Stimulated activated naive CD8-positive, alpha-beta T cell treated with anti-CD3 and anti-CD28 coated beads, Interleukin-15, Interleukin-2, amounts not matched to agents 100 ng/mL and 50 ng/mL, for 24 hours (primary cell): ENCODE measurements at regions not wholly inside any gene's neighbourhood (a gene's known extent, or its start where the extent isn't known, plus 50 kb on each side); places are given as distances from the start of the nearest gene placed in this dataset.
"Not testable (repeated sequence)": the region's sequence is repeated elsewhere in the genome, so short reads cannot be mapped to it uniquely, and the experiment has no call there.

Experiments
- H3K27ac Mint-ChIP-seq: one replicate; pipeline ENCODE4 v1.8.0; 2021; ENCODE audit warnings: mild to moderate bottlenecking, mixed read lengths
- H3K27me3 Mint-ChIP-seq: one replicate; pipeline ENCODE4 v1.8.0; 2021; ENCODE audit warnings: mixed read lengths
- H3K36me3 Mint-ChIP-seq: one replicate; pipeline ENCODE4 v1.8.0; 2021; ENCODE audit warnings: low read depth, mixed read lengths
- H3K4me1 Mint-ChIP-seq: one replicate; pipeline ENCODE4 v1.8.0; 2021; ENCODE audit warnings: low read depth, mixed read lengths
- H3K4me3 Mint-ChIP-seq: one replicate; pipeline ENCODE4 v1.8.0; 2021; ENCODE audit warnings: mild to moderate bottlenecking, mixed read lengths
- H3K9me3 Mint-ChIP-seq: one replicate; pipeline ENCODE4 v1.8.0; 2021; ENCODE audit warnings: mixed read lengths

GRCh38 chr2:91508816-91509215 lies 2817.3 kb downstream of the RPIA start:
- not testable (repeated sequence) for H3K4me3 Mint-ChIP-seq, H3K27me3 Mint-ChIP-seq, H3K4me1 Mint-ChIP-seq, H3K9me3 Mint-ChIP-seq, H3K27ac Mint-ChIP-seq, H3K36me3 Mint-ChIP-seq

DNA sequence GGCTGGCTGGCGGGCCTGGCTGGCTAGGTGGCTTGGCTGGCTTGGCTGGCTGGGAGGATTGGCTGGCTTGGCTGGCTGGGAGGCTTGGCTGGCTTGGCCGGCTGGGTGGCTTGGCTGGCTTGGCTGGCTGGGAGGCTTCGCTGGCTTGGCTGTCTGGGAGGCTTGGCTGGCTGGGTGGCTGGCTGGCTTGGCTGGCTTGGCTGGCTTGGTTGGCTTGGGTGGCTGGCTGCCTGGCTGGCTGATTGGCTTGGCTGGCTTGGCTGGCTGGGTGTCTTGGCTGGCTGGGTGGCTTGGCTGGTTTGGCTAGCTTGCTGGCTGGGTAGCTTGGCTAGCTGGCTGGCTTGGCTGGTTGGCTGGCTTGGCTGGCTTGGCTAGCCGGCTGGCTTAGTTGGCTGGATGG lies 2817.8 kb downstream of the RPIA start:
- H3K27ac Mint-ChIP-seq, H3K36me3 Mint-ChIP-seq, H3K9me3 Mint-ChIP-seq, H3K4me3 Mint-ChIP-seq, H3K4me1 Mint-ChIP-seq, H3K27me3 Mint-ChIP-seq: not testable (repeated sequence)

- H3K36me3 Mint-ChIP-seq, H3K4me3 Mint-ChIP-seq, H3K4me1 Mint-ChIP-seq, H3K27ac Mint-ChIP-seq, H3K9me3 Mint-ChIP-seq, H3K27me3 Mint-ChIP-seq: not testable (repeated sequence)
These were observed 2819.7 kb downstream of the RPIA start for GRCh38 chr2:91511166-91511565.

GRCh38 chr2:91515966-91516365 lies 2824.5 kb downstream of the RPIA start:
- H3K36me3 Mint-ChIP-seq, H3K4me3 Mint-ChIP-seq, H3K27ac Mint-ChIP-seq, H3K4me1 Mint-ChIP-seq, H3K27me3 Mint-ChIP-seq, H3K9me3 Mint-ChIP-seq: not testable (repeated sequence)

DNA sequence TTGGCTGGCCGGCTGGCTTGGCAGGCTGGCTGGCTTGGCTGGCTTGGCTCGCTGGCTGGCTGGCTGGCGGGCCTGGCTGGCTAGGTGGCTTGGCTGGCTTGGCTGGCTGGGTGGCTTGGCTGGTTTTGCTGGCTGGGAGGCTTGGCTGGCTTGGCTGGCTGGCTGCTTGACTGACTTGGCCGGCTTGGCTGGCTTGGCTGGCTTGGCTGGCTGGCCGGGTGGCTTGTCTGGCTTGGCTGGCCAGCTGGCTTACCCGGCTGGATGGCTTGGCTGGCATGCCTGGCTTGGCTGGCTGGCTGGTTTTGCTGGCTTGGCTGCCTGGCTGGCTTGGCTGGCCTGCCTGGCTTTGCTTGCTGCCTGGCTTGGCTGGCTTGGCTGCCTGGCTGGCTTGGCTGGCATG lies 2825.2 kb downstream of the RPIA start:
- not testable (repeated sequence) for H3K4me3 Mint-ChIP-seq, H3K4me1 Mint-ChIP-seq, H3K9me3 Mint-ChIP-seq, H3K27me3 Mint-ChIP-seq, H3K36me3 Mint-ChIP-seq, H3K27ac Mint-ChIP-seq

- H3K9me3 Mint-ChIP-seq, H3K36me3 Mint-ChIP-seq, H3K27me3 Mint-ChIP-seq, H3K27ac Mint-ChIP-seq, H3K4me3 Mint-ChIP-seq, H3K4me1 Mint-ChIP-seq: not testable (repeated sequence)
These were observed 2826.4 kb downstream of the RPIA start for GRCh38 chr2:91517846-91518245.

DNA sequence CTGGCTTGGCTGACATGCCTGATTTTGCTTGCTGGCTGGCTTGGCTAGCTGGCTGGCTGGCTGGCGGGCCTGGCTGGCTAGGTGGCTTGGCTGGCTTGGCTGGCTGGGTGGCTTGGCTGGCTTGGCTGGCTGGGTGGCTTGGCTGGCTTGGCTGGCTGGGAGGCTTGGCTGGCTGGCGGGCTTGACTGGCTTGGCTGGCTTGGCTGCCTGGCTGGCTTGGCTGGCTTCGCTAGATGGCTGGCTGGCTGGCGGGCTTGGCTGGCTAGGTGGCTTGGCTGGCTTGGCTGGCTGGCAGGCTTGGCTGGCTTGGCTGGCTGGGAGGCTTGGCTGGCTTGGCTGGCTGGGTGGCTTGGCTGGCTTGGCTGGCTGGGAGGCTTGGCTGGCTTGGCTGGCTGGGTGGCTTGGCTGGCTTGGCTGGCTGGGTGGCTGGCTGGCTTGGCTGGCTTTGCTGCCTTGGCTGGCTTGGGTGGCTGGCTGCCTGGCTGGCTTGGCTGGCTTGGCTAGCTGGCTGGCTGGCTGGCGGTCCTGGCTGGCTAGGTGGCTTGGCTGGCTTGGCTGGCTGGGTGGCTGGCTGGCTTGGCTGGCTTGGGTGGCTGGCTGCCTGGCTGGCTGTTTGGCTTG lies 2827.0 kb downstream of the RPIA start:
- H3K27ac Mint-ChIP-seq, H3K27me3 Mint-ChIP-seq, H3K9me3 Mint-ChIP-seq, H3K4me1 Mint-ChIP-seq, H3K4me3 Mint-ChIP-seq, H3K36me3 Mint-ChIP-seq: not testable (repeated sequence)

- H3K4me3 Mint-ChIP-seq, H3K27ac Mint-ChIP-seq, H3K9me3 Mint-ChIP-seq, H3K4me1 Mint-ChIP-seq, H3K36me3 Mint-ChIP-seq, H3K27me3 Mint-ChIP-seq: not testable (repeated sequence)
These were observed 2827.9 kb downstream of the RPIA start for GRCh38 chr2:91519359-91519758.

- H3K9me3 Mint-ChIP-seq, H3K27ac Mint-ChIP-seq, H3K36me3 Mint-ChIP-seq, H3K27me3 Mint-ChIP-seq, H3K4me3 Mint-ChIP-seq, H3K4me1 Mint-ChIP-seq: not testable (repeated sequence)
These were observed 2828.4 kb downstream of the RPIA start for GRCh38 chr2:91519914-91520313.

- H3K9me3 Mint-ChIP-seq, H3K36me3 Mint-ChIP-seq, H3K4me1 Mint-ChIP-seq, H3K27me3 Mint-ChIP-seq, H3K27ac Mint-ChIP-seq, H3K4me3 Mint-ChIP-seq: not testable (repeated sequence)
These were observed 2829.1 kb downstream of the RPIA start for GRCh38 chr2:91520523-91520922.

GRCh38 chr2:91520972-91521535 lies 2829.6 kb downstream of the RPIA start:
- H3K27ac Mint-ChIP-seq, H3K4me1 Mint-ChIP-seq, H3K9me3 Mint-ChIP-seq, H3K27me3 Mint-ChIP-seq, H3K4me3 Mint-ChIP-seq, H3K36me3 Mint-ChIP-seq: not testable (repeated sequence)

- not testable (repeated sequence) for H3K4me1 Mint-ChIP-seq, H3K4me3 Mint-ChIP-seq, H3K36me3 Mint-ChIP-seq, H3K27me3 Mint-ChIP-seq, H3K9me3 Mint-ChIP-seq, H3K27ac Mint-ChIP-seq
These were observed 2830.5 kb downstream of the RPIA start for GRCh38 chr2:91521944-91522343.

- not testable (repeated sequence) for H3K4me1 Mint-ChIP-seq, H3K27me3 Mint-ChIP-seq, H3K4me3 Mint-ChIP-seq, H3K9me3 Mint-ChIP-seq, H3K36me3 Mint-ChIP-seq, H3K27ac Mint-ChIP-seq
These were observed 2831.4 kb downstream of the RPIA start for GRCh38 chr2:91522877-91523276.

GRCh38 chr2:91523751-91524150 lies 2832.3 kb downstream of the RPIA start:
- not testable (repeated sequence) for H3K4me3 Mint-ChIP-seq, H3K27me3 Mint-ChIP-seq, H3K36me3 Mint-ChIP-seq, H3K9me3 Mint-ChIP-seq, H3K27ac Mint-ChIP-seq, H3K4me1 Mint-ChIP-seq

DNA sequence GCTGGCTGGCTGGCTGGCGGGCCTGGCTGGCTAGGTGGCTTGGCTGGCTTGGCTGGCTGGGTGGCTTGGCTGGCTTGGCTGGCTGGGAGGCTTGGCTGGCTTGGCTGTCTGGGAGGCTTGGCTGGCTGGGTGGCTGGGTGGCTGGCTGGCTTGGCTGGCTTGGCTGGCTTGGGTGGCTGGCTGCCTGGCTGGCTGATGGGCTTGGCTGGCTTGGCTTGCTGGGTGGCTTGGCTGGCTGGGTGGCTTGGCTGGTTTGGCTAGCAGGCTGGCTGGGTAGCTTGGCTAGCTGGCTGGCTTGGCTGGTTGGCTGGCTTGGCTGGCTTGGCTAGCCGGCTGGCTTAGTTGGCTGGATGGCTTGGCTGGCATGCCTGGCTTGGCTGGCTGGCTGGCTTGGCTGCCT lies 2834.1 kb downstream of the RPIA start:
- not testable (repeated sequence) for H3K36me3 Mint-ChIP-seq, H3K9me3 Mint-ChIP-seq, H3K27me3 Mint-ChIP-seq, H3K4me1 Mint-ChIP-seq, H3K27ac Mint-ChIP-seq, H3K4me3 Mint-ChIP-seq

DNA sequence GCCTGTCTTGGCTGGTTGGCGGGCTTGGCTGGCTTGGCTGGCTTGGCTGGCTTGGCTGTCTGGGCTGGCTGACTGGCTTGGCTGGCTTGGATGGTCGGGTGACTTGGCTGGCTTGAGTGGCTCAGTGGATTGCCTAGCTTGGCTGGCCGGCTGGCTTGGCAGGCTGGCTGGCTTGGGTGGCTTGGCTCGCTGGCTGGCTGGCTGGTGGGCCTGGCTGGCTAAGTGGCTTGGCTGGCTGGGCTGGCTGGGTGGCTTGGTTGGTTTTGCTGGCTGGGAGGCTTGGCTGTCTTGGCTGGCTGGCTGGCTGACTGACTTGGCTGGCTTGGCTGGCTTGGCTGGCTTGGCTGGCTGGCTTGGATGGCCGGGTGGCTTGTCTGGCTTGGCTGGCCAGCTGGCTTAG lies 2834.6 kb downstream of the RPIA start:
- not testable (repeated sequence) for H3K27ac Mint-ChIP-seq

DNA sequence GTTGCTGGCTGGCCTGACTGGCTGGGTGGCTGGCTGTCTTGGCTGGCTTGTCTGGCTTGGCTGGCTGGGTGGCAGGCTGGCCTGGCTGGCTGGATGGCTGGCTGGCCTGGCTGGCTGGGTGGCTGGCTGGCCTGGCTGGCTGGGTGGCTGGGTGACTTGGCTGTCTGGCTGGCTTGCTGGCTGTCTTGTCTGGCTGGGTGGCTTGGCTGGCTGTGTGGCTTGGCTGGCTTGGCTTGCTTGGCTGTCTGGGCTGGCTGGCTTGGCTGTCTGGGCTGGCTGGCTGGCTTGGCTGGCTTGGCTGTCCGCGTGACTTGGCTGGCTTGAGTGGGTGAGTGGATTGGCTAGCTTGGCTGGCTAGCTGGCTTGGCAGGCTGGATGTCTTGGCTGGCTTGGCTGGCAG lies 2835.6 kb downstream of the RPIA start:
- H3K27me3 Mint-ChIP-seq, H3K27ac Mint-ChIP-seq, H3K9me3 Mint-ChIP-seq, H3K36me3 Mint-ChIP-seq, H3K4me1 Mint-ChIP-seq, H3K4me3 Mint-ChIP-seq: not testable (repeated sequence)

More for the DNA sequence above, 2834.6 kb downstream of the RPIA start:
- not testable (repeated sequence) for H3K36me3 Mint-ChIP-seq, H3K27me3 Mint-ChIP-seq, H3K4me1 Mint-ChIP-seq, H3K9me3 Mint-ChIP-seq, H3K4me3 Mint-ChIP-seq
